IMR-90 (cell line): ENCODE measurements at regions not wholly inside any gene's neighbourhood (a gene's known extent, or its start where the extent isn't known, plus 50 kb on each side); places are given as distances from the start of the nearest gene placed in this dataset.
"Not testable (repeated sequence)": the region's sequence is repeated elsewhere in the genome, so short reads cannot be mapped to it uniquely, and the experiment has no call there.

Experiments
- ATAC-seq: fragments of 200-7000 bp; cut with Tn5 transposase; 2 replicates; pipeline ENCODE4 v1.9.1; 2020; ENCODE audit warnings: low read depth, mild to moderate bottlenecking, moderate library complexity
- BruUV-seq: library from RNA; stranded (reverse); fragments of 400-500 nt; replicated peaks from 2 replicates; lab custom pipeline; 2021; lab: Mats Ljungman, UMichigan
- CTCF ChIA-PET: fragments of 300-600 bp; formaldehyde crosslinking; extraction: SDS; loops from one replicate; lab custom pipeline; 2021; ENCODE audit warnings: antibody characterized with exemption; lab: Yijun Ruan, JAX
- POLR2A ChIA-PET: fragments of 300-600 bp; sonication (Branson Sonifier 250); formaldehyde crosslinking; loops from one replicate; lab custom pipeline; 2022; ENCODE audit warnings: antibody characterized with exemption; ENCODE audit not compliant: unreplicated experiment; lab: Charles Lee
- DNase-seq: peaks from one replicate; pipeline ENCODE4 v3.0.0; 2013
- H2AFZ ChIP-seq: replicated peaks from 2 replicates; pipeline ENCODE3; 2013; ENCODE audit warnings: low read length, mild to moderate bottlenecking; ENCODE audit not compliant: poor library complexity
- H2AK5ac ChIP-seq: 2 replicates; pipeline ENCODE4 v1.6.1; 2013; ENCODE audit warnings: low read depth, low read length, inconsistent platforms
- H2AK9ac ChIP-seq: replicated peaks from 2 replicates; pipeline ENCODE3; 2013; ENCODE audit warnings: mild to moderate bottlenecking, low read depth, low read length, moderate library complexity; ENCODE audit not compliant: poor library complexity
- H2BK120ac ChIP-seq: 2 replicates; pipeline ENCODE4 v1.6.1; 2013; ENCODE audit warnings: low read depth, low read length, inconsistent platforms
- H2BK15ac ChIP-seq: 3 replicates; pipeline ENCODE4 v1.6.1; 2013; ENCODE audit warnings: low read depth, low read length, inconsistent platforms
- H2BK20ac ChIP-seq: 2 replicates; pipeline ENCODE4 v1.6.1; 2013; ENCODE audit warnings: low read depth, mild to moderate bottlenecking, inconsistent platforms, low read length, moderate library complexity
- H2BK5ac ChIP-seq: 2 replicates; pipeline ENCODE4 v1.6.1; 2013; ENCODE audit warnings: mild to moderate bottlenecking, low read depth, low read length, inconsistent platforms; ENCODE audit not compliant: poor library complexity, severe bottlenecking
- H3K14ac ChIP-seq: replicated peaks from 2 replicates; pipeline ENCODE4 v1.6.1; 2013; ENCODE audit warnings: low read depth, low read length, inconsistent platforms
- H3K18ac ChIP-seq: 2 replicates; pipeline ENCODE4 v1.6.1; 2013; ENCODE audit warnings: low read depth, low read length, control low read depth
- H3K23ac ChIP-seq: 2 replicates; pipeline ENCODE4 v1.6.1; 2013; ENCODE audit warnings: low read depth, low read length, inconsistent platforms
- H3K27ac ChIP-seq: 2 replicates; pipeline ENCODE4 v1.5.1; 2013; ENCODE audit warnings: mild to moderate bottlenecking, control low read depth, low read length; ENCODE audit not compliant: insufficient read depth
- H3K27me3 ChIP-seq: 2 replicates; pipeline ENCODE4 v1.6.1; 2013; ENCODE audit warnings: low read length; ENCODE audit not compliant: control insufficient read depth, insufficient read depth
- H3K36me3 ChIP-seq: 2 replicates; pipeline ENCODE4 v1.6.1; 2013; ENCODE audit warnings: low read length, mixed read lengths; ENCODE audit not compliant: control insufficient read depth, insufficient read depth
- H3K4ac ChIP-seq: 2 replicates; pipeline ENCODE4 v1.6.1; 2013; ENCODE audit warnings: low read depth, low read length, inconsistent platforms
- H3K4me1 ChIP-seq: 2 replicates; pipeline ENCODE4 v1.6.1; 2013; ENCODE audit warnings: low read length, mixed read lengths; ENCODE audit not compliant: control insufficient read depth, insufficient read depth
- H3K4me2 ChIP-seq: 2 replicates; pipeline ENCODE4 v1.6.1; 2013; ENCODE audit warnings: low read depth, mild to moderate bottlenecking, control low read depth, low read length, moderate library complexity
- H3K4me3 ChIP-seq: 2 replicates; pipeline ENCODE4 v1.5.1; 2013; ENCODE audit warnings: low read depth, mild to moderate bottlenecking, control low read depth, low read length, moderate library complexity; ENCODE audit not compliant: insufficient read depth
- H3K56ac ChIP-seq: 2 replicates; pipeline ENCODE4 v1.6.1; 2013; ENCODE audit warnings: low read length, inconsistent platforms; ENCODE audit not compliant: insufficient read depth; ENCODE audit errors: extremely low read depth
- H3K79me1 ChIP-seq, 2 experiments: 2 replicates each; pipeline ENCODE4 v1.6.1; 2013; ENCODE audit warnings: low read length in 2 of 2, inconsistent platforms in 1 of 2, low read depth in 1 of 2
- H3K9ac ChIP-seq: 2 replicates; pipeline ENCODE4 v1.6.1; 2013; ENCODE audit warnings: low read depth, low read length, control low read depth
- H3K9me1 ChIP-seq: 2 replicates; pipeline ENCODE4 v1.6.1; 2013; ENCODE audit warnings: low read length, inconsistent platforms; ENCODE audit not compliant: insufficient read depth
- H3K9me3 ChIP-seq: 2 replicates; pipeline ENCODE4 v1.6.1; 2013; ENCODE audit warnings: low read length; ENCODE audit not compliant: control insufficient read depth, insufficient read depth
- H4K20me1 ChIP-seq: 2 replicates; pipeline ENCODE4 v1.6.1; 2013; ENCODE audit warnings: low read length, inconsistent platforms; ENCODE audit not compliant: insufficient read depth
- H4K5ac ChIP-seq: 2 replicates; pipeline ENCODE4 v1.6.1; 2013; ENCODE audit warnings: mild to moderate bottlenecking, low read depth, low read length, control low read depth
- H4K8ac ChIP-seq, 2 experiments: 2 replicates each; pipeline ENCODE4 v1.6.1; 2013; ENCODE audit warnings: low read depth in 2 of 2, low read length in 2 of 2, control low read depth in 1 of 2, inconsistent platforms in 1 of 2
- H4K91ac ChIP-seq: 2 replicates; pipeline ENCODE4 v1.6.1; 2013; ENCODE audit warnings: low read depth, low read length, inconsistent platforms; ENCODE audit not compliant: insufficient read depth
- WGBS, 2 experiments: methylation state at CpG; one replicate each; pipeline versions ENCODE4 v1.1.5 to v1.1.7; 2013; ENCODE audit warnings: missing lambda C conversion rate in 2 of 2; ENCODE audit not compliant: insufficient read length in 1 of 2; ENCODE audit errors: extremely low coverage in 2 of 2; 5-methylcytosine and 5-hydroxymethylcytosine counted together
- dilution Hi-C: fragments of 300-500 bp; cut with HindIII; formaldehyde crosslinking; loops from one replicate; pipeline ENCODE4 v1.14.3; 2018; ENCODE audit warnings: low sequenced_read_pairs; ENCODE audit not compliant: unreplicated experiment
- in situ Hi-C: fragments of 300-500 bp; cut with MboI; formaldehyde crosslinking; loops from 3 replicates; pipeline ENCODE4 v1.14.3; 2019; ENCODE audit warnings: low sequenced_read_pairs, inconsistent platforms, mixed read lengths
- intact Hi-C: fragments of 100-400 bp; cut with micrococcal nuclease; formaldehyde crosslinking; loops from 2 replicates; pipeline ENCODE4 v1.10.0; 2022

DNA sequence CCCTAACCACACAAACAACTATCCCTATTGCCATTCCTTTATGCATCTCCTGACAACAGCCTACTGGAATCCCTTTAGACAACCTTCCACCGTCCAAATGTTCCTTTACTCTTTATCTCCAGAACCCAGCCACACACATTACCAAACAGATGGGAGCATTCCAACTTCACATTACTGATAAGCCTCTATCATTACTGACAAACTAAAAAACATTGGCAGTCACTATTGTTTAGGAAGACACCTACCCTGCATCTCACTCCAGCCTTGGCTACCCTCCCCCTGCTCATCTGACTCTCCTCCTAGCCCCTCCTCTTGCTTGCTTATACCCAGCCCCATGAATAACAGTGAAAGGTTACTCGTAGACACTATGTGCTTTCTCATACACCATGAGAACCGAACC, 130.3 kb upstream of the ATF7IP start:
- H3K4me1 ChIP-seq, intact Hi-C loops, H2AK9ac ChIP-seq, DNase-seq, H3K36me3 ChIP-seq, H3K14ac ChIP-seq, H2BK5ac ChIP-seq, H2AK5ac ChIP-seq, H3K9me3 ChIP-seq, ATAC-seq, H2AFZ ChIP-seq, H3K79me1 ChIP-seq, H4K5ac ChIP-seq, H2BK120ac ChIP-seq, H4K20me1 ChIP-seq, CTCF ChIA-PET, dilution Hi-C loops, H3K27me3 ChIP-seq, H3K23ac ChIP-seq, POLR2A ChIA-PET, H3K4me3 ChIP-seq, H3K4me2 ChIP-seq, H3K27ac ChIP-seq, BruUV-seq, H3K56ac ChIP-seq, H3K4ac ChIP-seq, H3K9ac ChIP-seq, H4K91ac ChIP-seq, H3K9me1 ChIP-seq, H2BK20ac ChIP-seq, H4K8ac ChIP-seq, H2BK15ac ChIP-seq, H3K18ac ChIP-seq: not testable (repeated sequence)
- WGBS, 2 experiments: no CpG with 5 or more reads among the region's 3 CpGs
- in situ Hi-C loops: loop anchor here (10.0 to 25.0 kb wide), 2 partner anchors 380 to 752 kb away; no protein-coding TSS in a partner anchor

GRCh38 chr12:14236641-14237040, 128.8 kb upstream of the ATF7IP start:
- H2AK9ac ChIP-seq, H3K27me3 ChIP-seq, H3K23ac ChIP-seq, BruUV-seq, H3K9ac ChIP-seq, H2AK5ac ChIP-seq, H3K4me3 ChIP-seq, DNase-seq, H2AFZ ChIP-seq, H3K9me3 ChIP-seq, H3K4ac ChIP-seq, H2BK120ac ChIP-seq, H4K20me1 ChIP-seq, H3K14ac ChIP-seq, H2BK20ac ChIP-seq, H2BK15ac ChIP-seq, H3K56ac ChIP-seq, H4K91ac ChIP-seq, intact Hi-C loops, H3K4me2 ChIP-seq, H3K4me1 ChIP-seq, H3K79me1 ChIP-seq, H4K8ac ChIP-seq, ATAC-seq, H3K27ac ChIP-seq, H2BK5ac ChIP-seq, POLR2A ChIA-PET, H3K18ac ChIP-seq, H3K36me3 ChIP-seq, H3K9me1 ChIP-seq, dilution Hi-C loops, H4K5ac ChIP-seq, CTCF ChIA-PET: not testable (repeated sequence)
- WGBS, 2 experiments: no CpG with 5 or more reads among the region's 3 CpGs
- in situ Hi-C loops: loop anchor here (10.0 to 25.0 kb wide), 2 partner anchors 378 to 751 kb away; no protein-coding TSS in a partner anchor
